ENCODE measurements at regions not wholly inside any gene's neighbourhood (a gene's known extent, or its start where the extent isn't known, plus 50 kb on each side); places are given as distances from the start of the nearest gene placed in this dataset.

GRCh38 chr4:180664766-180665368 lies 1578.3 kb upstream of the TENM3 start:
- dilution Hi-C loops (cut with HindIII; ENCODE audit: low sequenced_read_pairs, unreplicated experiment) (loop anchor here (25.0 kb wide), 1 partner anchor 297 kb away; no protein-coding TSS in a partner anchor), in situ Hi-C loops (cut with MboI; ENCODE audit: low sequenced_read_pairs) (no loop called here), intact Hi-C loops (cut with micrococcal nuclease) (loop anchor here (1.0 to 5.0 kb wide), 5 partner anchors 119 to 864 kb away; no protein-coding TSS in a partner anchor)
- Histone ChIP-seq H3K23ac (ENCODE audit: low read depth, low read length) (no peak overlapping the region), H3K36me3 (ENCODE audit: control insufficient read depth, insufficient read depth, low read length) (no peaks in the 10 kb centered on the region), H2BK120ac (ENCODE audit: low read depth, low read length) (no peak overlapping the region), H3K79me1 (ENCODE audit: low read depth in 1 of 2, low read length in 2 of 2) (no peaks in the 10 kb centered on the region), H3K4me2 (ENCODE audit: low read depth, low read length) (no peak overlapping the region), H3K9ac (ENCODE audit: low read depth, low read length) (no peak overlapping the region), H2BK5ac (ENCODE audit: low read depth, low read length, poor library complexity, severe bottlenecking) (no peak overlapping the region), H3K9me3 (ENCODE audit: control insufficient read depth, insufficient read depth, low read length) (no peaks in the 10 kb centered on the region), H3K18ac (ENCODE audit: low read depth, low read length) (no peak overlapping the region), H4K20me1 (ENCODE audit: insufficient read depth, low read length) (no peaks in the 10 kb centered on the region), H2BK20ac (ENCODE audit: low read depth, low read length) (no peak overlapping the region), H2AK9ac (replicated peaks; ENCODE audit: low read depth, low read length, poor library complexity) (no peak overlapping the region), H4K5ac (ENCODE audit: low read depth, low read length) (no peak overlapping the region), H2BK15ac (ENCODE audit: low read depth, low read length) (no peak overlapping the region), H3K56ac (ENCODE audit: extremely low read depth, insufficient read depth, low read length) (no peak overlapping the region), H3K14ac (replicated peaks; ENCODE audit: low read depth, low read length) (no peak overlapping the region), H3K4me1 (ENCODE audit: control insufficient read depth, insufficient read depth, low read length) (no peaks in the 10 kb centered on the region), H3K27ac (ENCODE audit: insufficient read depth, low read length) (no peak overlapping the region), H4K8ac (ENCODE audit: low read depth in 2 of 2, low read length in 2 of 2) (no peak overlapping the region), H4K91ac (ENCODE audit: insufficient read depth, low read depth, low read length) (no peak overlapping the region), H3K4me3 (ENCODE audit: insufficient read depth, low read depth, low read length) (no peak overlapping the region), H3K9me1 (ENCODE audit: insufficient read depth, low read length) (no peaks in the 10 kb centered on the region), H2AFZ (replicated peaks; ENCODE audit: low read length, poor library complexity) (no peak overlapping the region), H3K4ac (ENCODE audit: low read depth, low read length) (no peak overlapping the region), H3K27me3 (ENCODE audit: control insufficient read depth, insufficient read depth, low read length) (no peaks in the 10 kb centered on the region), H2AK5ac (ENCODE audit: low read depth, low read length) (no peak overlapping the region)
- ATAC-seq (ENCODE audit: low read depth) (peak; percentile 87), DNase-seq (peak; percentile 90)
- ChIA-PET POLR2A (ENCODE audit: unreplicated experiment) (no interaction called here), CTCF (interaction anchor here (0.6 to 2.8 kb wide), 13 partner anchors 8 to 864 kb away, joined by 3 to 16 read pairs (median 4); no protein-coding TSS in a partner anchor)
- no TSS peak for BruUV-seq (replicated peaks)
- TF ChIP-seq BHLHE40 (IDR thresholded peaks at IDR 0.05; ENCODE audit: low read depth, low read length) (no peak), SMC3 (IDR thresholded peaks at IDR 0.05; ENCODE audit: low read depth, low read length) (peak; percentile 53), RAD21 (IDR thresholded peaks at IDR 0.05; ENCODE audit: low read length) (peak; percentile 80), POLR2A (IDR thresholded peaks at IDR 0.05; ENCODE audit: low read depth, low read length) (no peak), RFX5 (IDR thresholded peaks at IDR 0.05; ENCODE audit: low read depth, low read length) (no peak), ELK1 (IDR thresholded peaks at IDR 0.05; ENCODE audit: borderline replicate concordance, low read depth, low read length) (no peak), MAZ (IDR thresholded peaks at IDR 0.05; ENCODE audit: borderline replicate concordance, low read depth, low read length) (no peak), CEBPB (IDR thresholded peaks at IDR 0.05; ENCODE audit: low read depth, low read length) (no peak), FOS (IDR thresholded peaks at IDR 0.05; ENCODE audit: low read depth, low read length) (no peak), NFE2L2 (IDR thresholded peaks at IDR 0.05; ENCODE audit: low read depth, low read length) (no peak), RCOR1 (IDR thresholded peaks at IDR 0.05; ENCODE audit: insufficient replicate concordance, low read length) (no peak)
- TF ChIP-seq, protein P1, sequence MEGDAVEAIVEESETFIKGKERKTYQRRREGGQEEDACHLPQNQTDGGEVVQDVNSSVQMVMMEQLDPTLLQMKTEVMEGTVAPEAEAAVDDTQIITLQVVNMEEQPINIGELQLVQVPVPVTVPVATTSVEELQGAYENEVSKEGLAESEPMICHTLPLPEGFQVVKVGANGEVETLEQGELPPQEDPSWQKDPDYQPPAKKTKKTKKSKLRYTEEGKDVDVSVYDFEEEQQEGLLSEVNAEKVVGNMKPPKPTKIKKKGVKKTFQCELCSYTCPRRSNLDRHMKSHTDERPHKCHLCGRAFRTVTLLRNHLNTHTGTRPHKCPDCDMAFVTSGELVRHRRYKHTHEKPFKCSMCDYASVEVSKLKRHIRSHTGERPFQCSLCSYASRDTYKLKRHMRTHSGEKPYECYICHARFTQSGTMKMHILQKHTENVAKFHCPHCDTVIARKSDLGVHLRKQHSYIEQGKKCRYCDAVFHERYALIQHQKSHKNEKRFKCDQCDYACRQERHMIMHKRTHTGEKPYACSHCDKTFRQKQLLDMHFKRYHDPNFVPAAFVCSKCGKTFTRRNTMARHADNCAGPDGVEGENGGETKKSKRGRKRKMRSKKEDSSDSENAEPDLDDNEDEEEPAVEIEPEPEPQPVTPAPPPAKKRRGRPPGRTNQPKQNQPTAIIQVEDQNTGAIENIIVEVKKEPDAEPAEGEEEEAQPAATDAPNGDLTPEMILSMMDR (conservative IDR thresholded peaks at IDR 0.05; ENCODE audit: low read depth, low read length), result peak; percentile 85
- WGBS, 2 experiments (ENCODE audit: extremely low coverage in 2 of 2, insufficient read length in 1 of 2), result no CpG with 5 or more reads among the region's 5 CpGs

All from IMR-90 (cell line).